ENCODE measurements at regions not wholly inside any gene's neighbourhood (a gene's known extent, or its start where the extent isn't known, plus 50 kb on each side); places are given as distances from the start of the nearest gene placed in this dataset.
"Not testable (repeated sequence)": the region's sequence is repeated elsewhere in the genome, so short reads cannot be mapped to it uniquely, and the experiment has no call there.

DNA sequence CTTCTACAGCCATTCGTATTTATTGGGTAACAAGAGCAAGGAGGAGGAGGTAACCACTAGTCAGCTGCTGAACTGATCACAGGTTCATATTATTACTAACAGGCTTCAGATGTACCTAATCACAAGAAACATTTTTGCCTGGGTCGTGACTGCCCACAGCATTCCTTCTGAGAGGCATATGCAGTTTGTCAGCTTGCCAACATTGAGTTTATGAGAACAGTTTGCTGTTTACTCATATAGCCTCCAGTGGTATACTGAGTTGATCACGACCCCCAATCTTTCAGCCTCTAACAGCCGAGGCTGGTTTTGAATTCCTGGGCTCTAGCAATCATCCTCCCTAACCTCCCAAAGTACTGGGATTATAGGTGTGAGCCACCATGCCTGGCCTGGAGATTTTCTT lies 693.6 kb downstream of the TLE1 start:
- no peak for DNase-seq (ENCODE audit: low read depth)

DNA sequence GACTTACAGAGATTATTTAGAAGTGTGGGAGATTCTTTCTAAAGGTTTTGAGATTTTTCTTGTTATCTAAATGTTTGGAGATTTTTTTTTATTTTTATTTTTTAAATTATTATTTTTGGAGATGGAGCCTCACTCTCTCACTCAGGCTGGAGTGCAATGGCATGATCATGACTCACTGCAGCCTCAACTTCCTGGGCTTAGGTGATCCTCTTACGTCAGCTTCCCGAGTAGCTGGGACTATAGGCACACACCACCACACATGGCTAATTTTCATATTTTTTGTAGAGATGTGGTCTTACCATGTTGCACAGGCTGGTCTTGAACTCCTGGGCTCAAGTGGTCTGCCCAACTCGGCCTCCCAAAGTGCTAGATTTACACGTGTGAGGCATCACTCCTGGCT lies 694.5 kb downstream of the TLE1 start:
- DNase-seq (ENCODE audit: low read depth) = no peak

DNA sequence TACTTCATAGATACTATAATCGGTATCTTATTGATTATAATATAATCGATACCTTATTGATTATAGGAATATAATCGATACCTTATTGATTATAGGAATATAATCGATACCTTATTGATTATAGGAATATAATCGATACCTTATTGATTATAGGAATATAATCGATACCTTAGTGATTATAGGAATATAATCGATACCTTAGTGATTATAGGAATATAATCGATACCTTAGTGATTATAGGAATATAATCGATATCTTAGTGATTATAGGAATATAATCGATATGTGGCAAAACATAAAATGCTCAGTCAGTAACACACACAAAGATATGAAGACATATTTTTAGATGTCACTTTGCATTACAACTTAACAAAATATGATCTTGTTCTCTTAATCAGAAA lies 703.8 kb downstream of the TLE1 start:
- not testable (repeated sequence) for DNase-seq (ENCODE audit: low read depth)

- no peak for DNase-seq (ENCODE audit: low read depth)
Measured at GRCh38 chr9:80976403-80976802, 712.9 kb downstream of the TLE1 start.

DNA sequence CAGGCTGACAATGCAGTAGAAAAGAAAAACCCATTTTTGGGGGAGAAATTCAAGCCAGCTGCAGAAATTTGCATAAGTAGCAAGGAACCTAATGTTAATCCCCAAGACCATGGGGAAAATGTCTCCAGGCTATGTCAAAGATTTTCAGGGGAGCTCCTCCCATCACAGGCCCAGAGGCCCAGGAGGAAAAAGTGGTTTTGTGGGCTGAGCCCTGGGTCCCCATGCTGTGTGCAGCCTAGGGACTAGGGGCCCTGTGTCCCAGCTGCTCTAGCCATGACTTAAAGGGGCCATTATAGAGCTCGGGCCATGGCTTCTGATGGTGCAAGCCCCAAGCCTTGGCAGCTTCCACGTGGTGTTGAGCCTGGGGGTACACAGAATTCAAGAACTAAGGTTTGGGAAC lies 719.0 kb downstream of the TLE1 start:
- DNase-seq (ENCODE audit: low read depth) = not testable (repeated sequence)

GRCh38 chr9:80968611-80969010 lies 720.7 kb downstream of the TLE1 start:
- no peak for DNase-seq (ENCODE audit: low read depth)

- DNase-seq (ENCODE audit: low read depth) = no peak
Measured at GRCh38 chr9:80964914-80965313, 724.4 kb downstream of the TLE1 start.

- no peak for DNase-seq (ENCODE audit: low read depth)
Measured at GRCh38 chr9:80964374-80964773, 725.0 kb downstream of the TLE1 start.

DNA sequence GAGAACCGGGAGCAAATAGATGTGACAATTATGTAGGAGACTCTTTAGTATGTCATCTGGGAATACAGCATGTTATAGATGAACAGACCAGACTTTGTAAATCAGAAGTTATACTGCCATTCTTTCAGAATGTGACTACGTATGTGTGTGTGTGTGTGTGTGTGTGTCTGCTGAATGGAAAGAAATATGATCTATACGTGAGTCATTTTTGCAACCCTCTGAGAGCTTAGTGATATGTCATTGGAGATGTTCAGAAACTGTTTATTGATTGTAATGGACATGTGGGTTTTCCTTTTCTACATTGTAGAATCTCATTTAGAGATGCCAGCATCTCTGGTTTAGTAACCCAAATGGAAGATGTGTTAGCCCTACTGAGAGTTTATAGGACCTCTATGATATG lies 731.5 kb downstream of the TLE1 start:
- DNase-seq (ENCODE audit: low read depth) = no peak

DNA sequence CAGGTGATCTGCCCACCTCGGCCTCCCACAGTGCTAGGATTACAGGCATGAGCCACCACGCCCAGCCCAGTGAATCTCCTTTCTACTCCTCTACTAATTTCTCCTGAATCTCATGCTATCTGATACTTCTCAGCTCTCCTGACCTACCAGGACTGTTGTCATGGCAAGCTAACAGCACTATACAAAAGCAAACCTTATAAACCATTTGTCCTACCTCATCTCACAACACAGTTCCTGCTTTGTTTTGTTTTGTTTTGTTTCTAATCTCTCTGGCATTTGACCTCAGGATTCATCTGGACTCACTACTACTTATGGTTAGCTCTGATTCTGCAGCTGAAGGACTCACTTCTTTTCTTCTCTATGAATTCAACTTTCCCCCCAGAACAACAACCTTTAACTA lies 734.8 kb downstream of the TLE1 start:
- no peak for DNase-seq (ENCODE audit: low read depth)

- no peak for DNase-seq (ENCODE audit: low read depth)
Measured at GRCh38 chr9:80952363-80952922, 736.9 kb downstream of the TLE1 start.

- no peak for DNase-seq (ENCODE audit: low read depth)
Measured at GRCh38 chr9:80951675-80952074, 737.7 kb downstream of the TLE1 start.

DNA sequence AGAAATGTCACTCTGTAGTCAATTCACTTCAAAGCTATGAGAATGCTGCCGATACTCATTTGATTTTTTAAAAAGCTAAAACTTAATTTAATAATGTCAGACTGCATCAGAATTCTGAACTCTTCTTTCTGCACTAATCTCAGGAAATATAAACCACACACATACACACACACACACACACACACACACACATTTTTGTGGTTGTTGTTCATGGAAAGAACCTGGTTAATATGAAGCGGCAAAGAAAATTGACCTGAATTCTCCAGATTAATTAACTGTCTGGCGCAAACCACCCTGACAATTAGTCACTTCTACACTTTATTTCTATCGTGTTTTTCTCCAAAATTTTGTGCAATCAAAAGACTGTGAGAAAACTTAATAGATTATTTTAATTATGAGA lies 740.5 kb downstream of the TLE1 start:
- DNase-seq (ENCODE audit: low read depth) = no peak

GRCh38 chr9:80948066-80948465 lies 741.3 kb downstream of the TLE1 start:
- DNase-seq (ENCODE audit: low read depth) = no peak

GRCh38 chr9:80946496-80947170 lies 742.7 kb downstream of the TLE1 start:
- no peak for DNase-seq (ENCODE audit: low read depth)

GRCh38 chr9:80945436-80945835 lies 743.9 kb downstream of the TLE1 start:
- DNase-seq (ENCODE audit: low read depth) = no peak

DNA sequence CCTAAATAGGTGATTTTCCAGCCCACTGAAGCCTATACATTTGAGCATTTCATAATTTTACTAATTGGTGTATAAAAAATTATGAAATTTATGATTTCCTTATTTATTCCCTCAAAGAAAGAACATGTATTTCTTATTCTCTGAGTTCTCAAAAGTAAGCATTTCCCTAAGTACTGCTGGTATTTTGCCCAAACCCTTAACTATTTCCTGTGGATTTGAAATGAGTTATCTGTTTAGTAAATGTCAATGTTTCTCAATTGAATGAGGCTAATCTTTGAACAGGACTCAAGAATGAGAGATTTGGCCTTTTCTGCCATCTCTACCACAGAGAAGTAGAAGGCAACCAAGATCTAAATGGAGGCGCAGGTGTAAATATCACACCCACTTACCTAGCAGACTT lies 751.7 kb downstream of the TLE1 start:
- DNase-seq (ENCODE audit: low read depth) = no peak

GRCh38 chr9:80934095-80934494 lies 755.3 kb downstream of the TLE1 start:
- no peak for DNase-seq (ENCODE audit: low read depth)

- DNase-seq (ENCODE audit: low read depth) = no peak
Measured at GRCh38 chr9:80932947-80933780, 756.2 kb downstream of the TLE1 start.

DNA sequence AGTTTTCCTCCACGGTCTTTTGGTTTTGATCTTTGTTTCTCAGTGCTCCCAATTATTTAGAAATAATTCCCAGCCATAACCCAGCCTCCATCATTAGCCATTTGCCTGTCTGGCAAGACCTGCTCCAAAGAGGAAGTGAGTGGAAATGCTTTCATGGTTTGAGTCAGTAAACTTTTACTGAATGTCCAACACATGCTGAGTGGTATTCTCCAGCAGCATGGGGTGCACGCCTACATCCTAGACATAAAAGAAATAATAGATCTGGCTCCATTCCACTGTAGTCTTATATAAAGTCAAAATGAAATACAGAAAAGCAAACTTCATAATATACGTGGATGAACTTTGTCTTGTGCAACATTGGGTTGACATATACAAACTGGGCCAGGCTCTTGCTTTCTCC lies 757.2 kb downstream of the TLE1 start:
- no peak for DNase-seq (ENCODE audit: low read depth)

DNA sequence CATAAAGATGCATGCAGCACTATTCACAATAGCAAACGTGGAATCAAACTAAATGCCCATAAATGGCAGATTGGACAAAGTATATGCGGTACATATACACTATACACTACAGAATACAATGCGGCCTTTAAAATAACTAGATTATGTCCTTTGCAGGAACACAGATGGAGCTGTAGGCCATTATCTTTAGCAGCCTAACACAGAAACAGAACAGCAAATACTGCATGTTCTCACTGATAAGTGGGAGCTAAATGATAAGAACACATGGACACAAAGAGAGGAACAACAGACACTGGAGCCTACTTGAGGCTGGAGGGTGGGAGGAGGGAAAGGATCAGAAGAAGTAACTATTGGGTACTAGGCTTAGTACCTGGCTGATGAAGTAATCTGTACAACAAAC lies 758.2 kb downstream of the TLE1 start:
- no peak for DNase-seq (ENCODE audit: low read depth)

DNA sequence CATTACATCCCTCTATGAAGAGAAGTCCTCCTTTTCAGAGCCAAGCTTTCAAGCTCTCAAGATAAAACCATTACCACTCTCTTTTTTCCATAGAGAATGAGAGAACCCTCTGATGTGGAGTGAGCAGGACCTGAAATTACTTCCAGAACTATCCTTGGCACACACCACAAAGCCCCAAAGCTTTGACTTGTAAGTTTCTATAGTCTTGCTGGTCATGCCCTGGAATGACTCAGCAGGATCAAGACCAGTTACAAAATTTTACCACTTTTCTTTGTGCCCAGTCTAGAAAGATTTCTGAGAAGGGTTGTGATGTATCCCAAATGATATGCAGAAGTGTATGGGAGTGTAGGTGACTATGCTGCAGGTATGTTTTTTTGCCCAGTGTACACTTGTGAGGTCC lies 760.6 kb downstream of the TLE1 start:
- no peak for DNase-seq (ENCODE audit: low read depth)

GRCh38 chr9:80926611-80927010 lies 762.7 kb downstream of the TLE1 start:
- DNase-seq (ENCODE audit: low read depth) = no peak

Measured in activated gamma-delta T cell treated with anti-CD3 and anti-CD28 coated beads, Interleukin-2, amount 50 U/mL, for 16 hours (primary cell).